IMR-90 (cell line): ENCODE measurements at regions not wholly inside any gene's neighbourhood (a gene's known extent, or its start where the extent isn't known, plus 50 kb on each side); places are given as distances from the start of the nearest gene placed in this dataset.
"Not testable (repeated sequence)": the region's sequence is repeated elsewhere in the genome, so short reads cannot be mapped to it uniquely, and the experiment has no call there.

ENCODE experiments used
- FOS ChIP-seq: fragments of 150-350 bp; IDR thresholded peaks from 2 replicates; pipeline ENCODE4 v1.6.1; 2016; ENCODE audit warnings: low read depth, low read length
- MAZ ChIP-seq: IDR thresholded peaks from 2 replicates; pipeline ENCODE4 v1.6.1; 2012; ENCODE audit warnings: low read depth, mild to moderate bottlenecking, low read length, improper control_type of control experiment, moderate library complexity, borderline replicate concordance
- MXI1 ChIP-seq: IDR thresholded peaks from 2 replicates; pipeline ENCODE4 v1.6.1; 2012; ENCODE audit warnings: low read depth, mild to moderate bottlenecking, low read length, moderate library complexity, borderline replicate concordance
- POLR2A ChIP-seq: IDR thresholded peaks from 2 replicates; pipeline ENCODE4 v1.6.1; 2012; ENCODE audit warnings: mild to moderate bottlenecking, low read depth, low read length
- RFX5 ChIP-seq: IDR thresholded peaks from 2 replicates; pipeline ENCODE4 v1.8.0; 2012; ENCODE audit warnings: low read depth, mild to moderate bottlenecking, low read length, moderate library complexity
- TF ChIP-seq, protein P1 (sequence below): conservative IDR thresholded peaks from 2 replicates; pipeline ENCODE4 v1.5.1; 2012; ENCODE audit warnings: mild to moderate bottlenecking, low read depth, low read length, improper control_type of control experiment
- TF ChIP-seq, protein P2 (sequence below): fragments of 150-350 bp; IDR thresholded peaks from 2 replicates; pipeline ENCODE4 v1.6.1; 2017; ENCODE audit warnings: mild to moderate bottlenecking, antibody characterized with exemption, low read length, low read depth

DNA sequence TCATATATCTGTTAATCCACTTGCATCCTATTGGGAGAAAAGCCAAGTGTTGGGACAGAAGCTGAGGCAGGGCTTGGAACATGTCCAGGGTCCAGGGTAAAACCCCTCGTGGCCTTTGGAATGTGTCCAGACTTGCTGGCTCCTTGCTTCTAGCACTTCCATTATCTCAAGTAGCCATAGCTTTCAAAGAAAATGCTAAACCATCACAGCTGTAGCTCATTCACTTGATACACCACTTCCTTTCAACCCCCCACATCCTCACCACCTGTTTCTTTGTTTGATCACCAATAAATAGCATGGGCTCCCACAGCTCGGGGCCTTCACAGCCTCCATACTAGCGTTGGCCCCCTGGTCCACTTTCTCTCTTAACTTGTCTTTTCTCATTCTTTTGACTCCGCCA lies 1101.9 kb downstream of the OTOL1 start:
- TF ChIP-seq, protein P1, sequence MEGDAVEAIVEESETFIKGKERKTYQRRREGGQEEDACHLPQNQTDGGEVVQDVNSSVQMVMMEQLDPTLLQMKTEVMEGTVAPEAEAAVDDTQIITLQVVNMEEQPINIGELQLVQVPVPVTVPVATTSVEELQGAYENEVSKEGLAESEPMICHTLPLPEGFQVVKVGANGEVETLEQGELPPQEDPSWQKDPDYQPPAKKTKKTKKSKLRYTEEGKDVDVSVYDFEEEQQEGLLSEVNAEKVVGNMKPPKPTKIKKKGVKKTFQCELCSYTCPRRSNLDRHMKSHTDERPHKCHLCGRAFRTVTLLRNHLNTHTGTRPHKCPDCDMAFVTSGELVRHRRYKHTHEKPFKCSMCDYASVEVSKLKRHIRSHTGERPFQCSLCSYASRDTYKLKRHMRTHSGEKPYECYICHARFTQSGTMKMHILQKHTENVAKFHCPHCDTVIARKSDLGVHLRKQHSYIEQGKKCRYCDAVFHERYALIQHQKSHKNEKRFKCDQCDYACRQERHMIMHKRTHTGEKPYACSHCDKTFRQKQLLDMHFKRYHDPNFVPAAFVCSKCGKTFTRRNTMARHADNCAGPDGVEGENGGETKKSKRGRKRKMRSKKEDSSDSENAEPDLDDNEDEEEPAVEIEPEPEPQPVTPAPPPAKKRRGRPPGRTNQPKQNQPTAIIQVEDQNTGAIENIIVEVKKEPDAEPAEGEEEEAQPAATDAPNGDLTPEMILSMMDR, result not testable (repeated sequence)
- not testable (repeated sequence) for TF ChIP-seq FOS, POLR2A, MXI1, RFX5, MAZ
- TF ChIP-seq, protein P2, sequence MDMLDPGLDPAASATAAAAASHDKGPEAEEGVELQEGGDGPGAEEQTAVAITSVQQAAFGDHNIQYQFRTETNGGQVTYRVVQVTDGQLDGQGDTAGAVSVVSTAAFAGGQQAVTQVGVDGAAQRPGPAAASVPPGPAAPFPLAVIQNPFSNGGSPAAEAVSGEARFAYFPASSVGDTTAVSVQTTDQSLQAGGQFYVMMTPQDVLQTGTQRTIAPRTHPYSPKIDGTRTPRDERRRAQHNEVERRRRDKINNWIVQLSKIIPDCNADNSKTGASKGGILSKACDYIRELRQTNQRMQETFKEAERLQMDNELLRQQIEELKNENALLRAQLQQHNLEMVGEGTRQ, result not testable (repeated sequence)
